Endothelial cell of umbilical vein (primary cell): ENCODE measurements at regions not wholly inside any gene's neighbourhood (a gene's known extent, or its start where the extent isn't known, plus 50 kb on each side); places are given as distances from the start of the nearest gene placed in this dataset.

Experiments
- BruUV-seq: library from RNA; stranded (reverse); fragments of 400-500 nt; replicated peaks from 2 replicates; lab custom pipeline; 2021; lab: Mats Ljungman, UMichigan
- CTCF ChIA-PET: fragments of 300-600, 350-600 bp; sonication (Branson Sonifier 250); formaldehyde crosslinking; loops from one replicate; lab custom pipeline; 2021; ENCODE audit warnings: antibody characterized with exemption, inconsistent platforms; lab: Charles Lee
- POLR2A ChIA-PET: fragments of 300-600, 350-600 bp; sonication (Branson Sonifier 250); formaldehyde crosslinking; loops from one replicate; lab custom pipeline; 2021; ENCODE audit warnings: antibody characterized with exemption, inconsistent platforms; lab: Charles Lee
- DNase-seq: peaks from one replicate; pipeline ENCODE4 v3.0.0-alpha.2; 2011; ENCODE audit warnings: low read depth, low spot score
- FAIRE-seq: peaks from 2 replicates; lab custom pipeline; 2011; peaks lifted over from hg19 to GRCh38; lab: Jason Lieb, UNC
- H2AFZ ChIP-seq: 2 replicates; pipeline ENCODE4 v1.6.0; 2012; ENCODE audit warnings: low read depth, low read length, control low read depth, inconsistent platforms
- H3K27ac ChIP-seq: 2 replicates; pipeline ENCODE4 v1.5.1; 2011; ENCODE audit warnings: low read depth, mild to moderate bottlenecking, control low read depth, low read length, moderate library complexity; ENCODE audit not compliant: insufficient read depth
- H3K27me3 ChIP-seq, 2 experiments: 2 replicates each; pipeline versions ENCODE4 v1.6.0 to v1.6.1; 2011; ENCODE audit warnings: low read length in 2 of 2, mixed read lengths in 1 of 2; ENCODE audit not compliant: control insufficient read depth in 2 of 2, insufficient read depth in 2 of 2
- H3K36me3 ChIP-seq, 2 experiments: 2 replicates in 1 of 2; 3 replicates in 1 of 2; pipeline ENCODE4 v1.5.1; 2011; ENCODE audit warnings: low read length in 2 of 2, mild to moderate bottlenecking in 1 of 2, moderate library complexity in 1 of 2; ENCODE audit not compliant: control insufficient read depth in 2 of 2, insufficient read depth in 2 of 2; ENCODE audit errors: extremely low read depth in 1 of 2
- H3K4me1 ChIP-seq: 3 replicates; pipeline ENCODE4 v1.5.1; 2011; ENCODE audit warnings: mild to moderate bottlenecking, low read length; ENCODE audit not compliant: control insufficient read depth, insufficient read depth; ENCODE audit errors: extremely low read depth
- H3K4me2 ChIP-seq: 2 replicates; pipeline ENCODE4 v1.6.1; 2011; ENCODE audit warnings: low read length, control low read depth, mixed read lengths; ENCODE audit not compliant: insufficient read depth
- H3K4me3 ChIP-seq, 3 experiments: fragments of 200-600 bp in 1 of 3; sonication (generic), shearing (Covaris generic) in 1 of 3; replicated peaks in 1 of 3; 2 replicates each; pipeline ENCODE4 v1.5.1; 2011 to 2016; ENCODE audit warnings: control low read depth in 3 of 3, low read length in 3 of 3, mild to moderate bottlenecking in 2 of 3, inconsistent platforms in 1 of 3, low read depth in 1 of 3, moderate library complexity in 1 of 3; ENCODE audit not compliant: insufficient read depth in 1 of 3
- H3K79me2 ChIP-seq: 2 replicates; pipeline ENCODE4 v1.6.0; 2012; ENCODE audit warnings: low read length, inconsistent platforms; ENCODE audit not compliant: control insufficient read depth, insufficient read depth
- H3K9ac ChIP-seq: replicated peaks from 2 replicates; pipeline ENCODE3; 2011; ENCODE audit warnings: low read length, control low read depth; ENCODE audit not compliant: insufficient read depth; ENCODE audit errors: extremely low read depth
- H3K9me1 ChIP-seq: replicated peaks from 3 replicates; pipeline ENCODE4 v1.6.0; 2011; ENCODE audit warnings: mild to moderate bottlenecking, low read length; ENCODE audit not compliant: control insufficient read depth, insufficient read depth; ENCODE audit errors: extremely low read depth
- H3K9me3 ChIP-seq: replicated peaks from 2 replicates; pipeline ENCODE4 v1.5.1; 2012; ENCODE audit warnings: low read length, inconsistent platforms; ENCODE audit not compliant: control insufficient read depth, insufficient read depth
- H4K20me1 ChIP-seq: replicated peaks from 2 replicates; pipeline ENCODE3; 2011; ENCODE audit warnings: mild to moderate bottlenecking, low read length; ENCODE audit not compliant: control insufficient read depth, insufficient read depth; ENCODE audit errors: extremely low read depth
- CTCF ChIP-seq, 2 donors: IDR thresholded peaks; 1 replicate in 1 of 2; 2 replicates in 1 of 2; pipeline ENCODE4 v1.5.1; 2011; ENCODE audit warnings: low read length in 2 of 2, mild to moderate bottlenecking in 2 of 2, moderate library complexity in 2 of 2, control low read depth in 1 of 2, inconsistent platforms in 1 of 2, low read depth in 1 of 2; ENCODE audit not compliant: insufficient read depth in 1 of 2; ENCODE audit errors: extremely low read depth in 1 of 2
- EZH2 ChIP-seq: IDR thresholded peaks from 2 replicates; pipeline ENCODE4 v1.6.1; 2012; ENCODE audit warnings: borderline replicate concordance, low read depth, mild to moderate bottlenecking, moderate library complexity, low read length, inconsistent platforms; ENCODE audit not compliant: severe bottlenecking
- FOS ChIP-seq: IDR thresholded peaks from 2 replicates; pipeline ENCODE4 v1.6.1; 2011; ENCODE audit warnings: mild to moderate bottlenecking, low read length, moderate library complexity, borderline replicate concordance; ENCODE audit not compliant: insufficient read depth
- GATA2 ChIP-seq: IDR thresholded peaks from 2 replicates; pipeline ENCODE4 v1.7.0; 2011; ENCODE audit warnings: low read depth, mild to moderate bottlenecking, moderate library complexity, mixed read lengths, low read length; ENCODE audit not compliant: insufficient read length, insufficient read depth
- JUN ChIP-seq: IDR thresholded peaks from 2 replicates; pipeline ENCODE4 v1.6.1; 2011; ENCODE audit warnings: borderline replicate concordance, low read depth; ENCODE audit not compliant: insufficient read length, insufficient read depth
- MAX ChIP-seq: IDR thresholded peaks from 2 replicates; pipeline ENCODE4 v1.6.1; 2011; ENCODE audit not compliant: insufficient read depth, insufficient read length
- MYC ChIP-seq: IDR thresholded peaks from one replicate; pipeline ENCODE4 v1.6.1; 2011; ENCODE audit warnings: mild to moderate bottlenecking, low read depth, low read length
- POLR2A ChIP-seq: IDR thresholded peaks from 2 replicates; pipeline ENCODE4 v1.6.1; 2012; ENCODE audit warnings: low read depth, mild to moderate bottlenecking, control low read depth, low read length
- POLR2AphosphoS5 ChIP-seq: IDR thresholded peaks from 2 replicates; pipeline ENCODE4 v1.6.1; 2012; ENCODE audit warnings: low read depth, mild to moderate bottlenecking, control low read depth, low read length, moderate library complexity; ENCODE audit not compliant: insufficient read depth
- dilution Hi-C: fragments of 300-500 bp; cut with MboI; formaldehyde crosslinking; loops from one replicate; pipeline ENCODE4 v1.15.0; 2019; ENCODE audit warnings: low sequenced_read_pairs; ENCODE audit not compliant: extremely low pct_ligation_motif_present
- intact Hi-C: fragments of 100-400 bp; cut with micrococcal nuclease; formaldehyde crosslinking; loops from one replicate; pipeline ENCODE4 v1.10.0; 2022

GRCh38 chr10:124306922-124307371 lies 111.8 kb downstream of the OAT start:
- FAIRE-seq (no peak), DNase-seq (no peak)
- TF ChIP-seq MYC (no peak), FOS (no peak), POLR2A (no peak), JUN (no peak), CTCF (IDR thresholded peaks at IDR 0.05; ENCODE audit: extremely low read depth in 1 of 2, insufficient read depth in 1 of 2, low read depth in 1 of 2, low read length in 2 of 2) (no peak), MAX (no peak)
- POLR2A ChIA-PET, result no interaction called here
- Histone ChIP-seq H3K9me3 (no peaks in the 10 kb centered on the region), H3K4me2 (no peak overlapping the region), H3K4me1 (no peaks in the 10 kb centered on the region), H3K27me3 (no peaks in the 10 kb centered on the region), H2AFZ (no peak overlapping the region), H3K36me3 (no peaks in the 10 kb centered on the region), H3K79me2 (no peaks in the 10 kb centered on the region), H3K27ac (no peak overlapping the region), H3K4me3 (no peak overlapping the region), H3K9ac (no peak overlapping the region), H4K20me1 (no peaks in the 10 kb centered on the region), H3K9me1 (no peaks in the 10 kb centered on the region)
- BruUV-seq, result no TSS peak
- intact Hi-C loops (no loop called here), dilution Hi-C loops (no loop called here)
- CTCF ChIA-PET, result no interaction called here

GRCh38 chr10:124306520-124306919 lies 112.2 kb downstream of the OAT start:
- ChIA-PET CTCF (no interaction called here), POLR2A (no interaction called here)
- Histone ChIP-seq H3K27ac (no peak overlapping the region), H3K36me3 (no peaks in the 10 kb centered on the region), H3K9ac (no peak overlapping the region), H2AFZ (no peak overlapping the region), H3K4me1 (no peaks in the 10 kb centered on the region), H3K9me1 (no peaks in the 10 kb centered on the region), H3K9me3 (no peaks in the 10 kb centered on the region), H3K4me2 (no peak overlapping the region), H3K27me3 (no peaks in the 10 kb centered on the region), H3K79me2 (no peaks in the 10 kb centered on the region), H3K4me3 (no peak overlapping the region), H4K20me1 (no peaks in the 10 kb centered on the region)
- no peak for TF ChIP-seq EZH2
- TF ChIP-seq MYC, result no peak
- TF ChIP-seq POLR2AphosphoS5, result no peak
- TF ChIP-seq CTCF (IDR thresholded peaks at IDR 0.05; ENCODE audit: extremely low read depth in 1 of 2, insufficient read depth in 1 of 2, low read depth in 1 of 2, low read length in 2 of 2), result no peak
- no peak for TF ChIP-seq JUN
- no peak for TF ChIP-seq GATA2
- no peak for TF ChIP-seq MAX
- TF ChIP-seq POLR2A, result no peak
- TF ChIP-seq FOS, result no peak
- intact Hi-C loops (no loop called here), dilution Hi-C loops (no loop called here)
- DNase-seq (no peak), FAIRE-seq (no peak)
- BruUV-seq, result no TSS peak
